ENCODE measurements at regions not wholly inside any gene's neighbourhood (a gene's known extent, or its start where the extent isn't known, plus 50 kb on each side); places are given as distances from the start of the nearest gene placed in this dataset.
"Not testable (repeated sequence)": the region's sequence is repeated elsewhere in the genome, so short reads cannot be mapped to it uniquely, and the experiment has no call there.

DNA sequence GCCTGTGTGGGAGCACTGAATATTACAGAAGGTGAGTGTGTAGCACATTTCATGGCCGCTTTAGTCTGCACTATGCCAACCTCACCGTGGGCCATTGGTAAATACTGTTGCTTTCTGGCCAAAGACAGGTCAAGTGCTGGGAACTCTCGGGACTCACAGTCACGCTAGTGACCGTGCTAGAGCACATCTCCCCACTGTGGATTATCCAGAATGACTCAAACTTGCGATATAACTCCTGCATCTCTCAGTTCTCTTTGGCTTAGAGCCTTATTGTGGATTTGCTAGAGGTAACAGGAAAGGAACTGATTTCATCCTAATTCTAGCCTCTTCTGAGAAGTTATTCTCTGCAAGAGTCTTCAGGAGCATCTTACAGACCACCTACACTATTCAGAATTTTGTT is 86.5 kb downstream of the DAD1 start:
- no peaks in the 10 kb centered on the region for H3K27me3 ChIP-seq (ENCODE audit: control insufficient read depth, insufficient read depth, low read length)
- H3K9me3 ChIP-seq (ENCODE audit: control insufficient read depth, low read depth, low read length): no peaks in the 10 kb centered on the region
- no peak overlapping the region for H3K4me3 ChIP-seq (ENCODE audit: low read length)
- H3K4me1 ChIP-seq (ENCODE audit: control insufficient read depth, low read depth, low read length): no peaks in the 10 kb centered on the region
- no peak overlapping the region for H3K9ac ChIP-seq (ENCODE audit: low read length)
- H3K27ac ChIP-seq (ENCODE audit: low read length): no peak overlapping the region
- no peaks in the 10 kb centered on the region for H3K36me3 ChIP-seq (ENCODE audit: control insufficient read depth, low read depth, low read length)

DNA sequence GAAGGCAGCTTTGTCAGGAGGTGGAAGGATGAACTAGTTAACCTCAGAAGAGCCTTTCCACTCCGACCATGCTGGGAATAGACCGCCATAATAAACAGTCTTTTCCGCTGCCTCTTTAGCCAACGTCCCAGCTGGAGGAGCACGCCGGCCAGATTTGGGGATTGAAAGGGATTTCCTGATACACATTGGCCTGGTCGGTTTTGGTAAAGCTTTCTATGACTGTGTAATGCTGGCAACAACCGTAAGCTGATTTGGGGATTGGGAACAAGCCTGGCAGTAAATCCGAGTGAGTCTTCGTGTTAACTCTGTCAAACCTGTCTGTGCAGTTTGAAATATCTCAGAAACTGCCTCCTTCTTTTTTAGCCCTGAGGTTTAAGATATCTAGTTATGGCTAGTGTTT is 87.0 kb downstream of the DAD1 start:
- Histone ChIP-seq H3K27ac (ENCODE audit: low read length) (no peak overlapping the region), H3K4me1 (ENCODE audit: control insufficient read depth, low read depth, low read length) (no peaks in the 10 kb centered on the region), H3K9ac (ENCODE audit: low read length) (no peak overlapping the region), H3K27me3 (ENCODE audit: control insufficient read depth, insufficient read depth, low read length) (no peaks in the 10 kb centered on the region), H3K36me3 (ENCODE audit: control insufficient read depth, low read depth, low read length) (no peaks in the 10 kb centered on the region), H3K9me3 (ENCODE audit: control insufficient read depth, low read depth, low read length) (no peaks in the 10 kb centered on the region), H3K4me3 (ENCODE audit: low read length) (no peak overlapping the region)

DNA sequence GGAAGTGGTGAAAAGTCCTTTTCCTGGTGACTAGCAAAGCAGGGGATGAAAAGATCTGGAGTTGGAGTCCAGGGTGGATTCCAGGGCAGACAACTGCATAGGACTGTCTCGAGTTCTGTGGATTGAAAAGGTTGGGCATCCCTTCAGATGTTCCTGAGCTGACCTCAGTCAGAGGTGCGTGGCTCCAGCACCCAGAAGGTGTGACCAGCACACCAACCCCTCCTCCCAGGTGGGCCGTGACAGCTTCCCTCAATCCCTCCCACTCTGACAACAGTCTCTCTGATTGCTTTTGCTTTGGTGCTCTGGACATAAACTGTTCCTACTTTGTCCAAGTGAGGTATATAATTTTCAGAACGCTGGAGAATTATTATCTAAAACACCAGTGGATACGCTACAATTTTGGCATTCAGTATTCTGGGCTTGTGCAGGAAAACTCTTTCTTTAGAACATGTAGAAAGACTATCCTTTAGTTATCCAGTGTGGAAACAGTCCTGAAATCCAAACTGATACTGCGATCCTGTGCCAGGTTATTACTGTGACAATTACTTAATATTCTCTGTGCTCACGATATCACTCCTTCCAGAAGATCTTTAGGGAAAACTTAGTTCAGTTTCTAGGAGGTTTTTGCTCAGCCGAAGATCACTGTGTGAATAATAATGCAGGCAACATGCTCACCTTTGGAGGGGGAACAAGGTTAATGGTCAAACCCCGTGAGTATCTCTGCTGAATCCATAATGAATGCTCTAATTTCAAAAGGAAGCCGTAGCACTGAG is 87.9 kb downstream of the DAD1 start:
- Histone ChIP-seq H3K9ac (ENCODE audit: low read length) (no peak overlapping the region), H3K27me3 (ENCODE audit: control insufficient read depth, insufficient read depth, low read length) (no peaks in the 10 kb centered on the region), H3K4me1 (ENCODE audit: control insufficient read depth, low read depth, low read length) (no peaks in the 10 kb centered on the region), H3K36me3 (ENCODE audit: control insufficient read depth, low read depth, low read length) (no peaks in the 10 kb centered on the region), H3K4me3 (ENCODE audit: low read length) (no peak overlapping the region), H3K27ac (ENCODE audit: low read length) (no peak overlapping the region), H3K9me3 (ENCODE audit: control insufficient read depth, low read depth, low read length) (no peaks in the 10 kb centered on the region)

DNA sequence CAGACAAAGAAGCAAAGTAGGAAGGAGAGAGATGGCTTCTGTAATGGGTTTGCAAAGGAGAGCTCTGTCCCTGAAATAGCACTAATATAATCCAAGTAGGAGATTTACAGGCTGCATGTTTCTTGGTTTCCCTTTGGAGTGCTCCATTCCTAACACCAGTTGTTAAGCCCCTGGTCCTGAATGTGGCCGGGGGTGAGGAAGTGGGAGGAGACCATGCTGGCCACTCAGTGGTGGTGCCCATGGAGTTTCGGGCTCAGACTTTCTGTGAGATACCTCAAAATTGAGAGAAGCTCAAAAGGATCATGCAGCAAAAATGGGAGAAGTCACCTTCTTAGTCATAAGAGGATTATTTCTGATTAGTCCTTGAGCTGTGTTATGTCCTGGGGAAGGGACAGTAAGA is 88.5 kb downstream of the DAD1 start:
- no peak overlapping the region for H3K4me3 ChIP-seq (ENCODE audit: low read length)
- no peaks in the 10 kb centered on the region for H3K9me3 ChIP-seq (ENCODE audit: control insufficient read depth, low read depth, low read length)
- H3K4me1 ChIP-seq (ENCODE audit: control insufficient read depth, low read depth, low read length): peaks cover 4% of the 10 kb centered on the region
- H3K27ac ChIP-seq (ENCODE audit: low read length): no peak overlapping the region
- H3K36me3 ChIP-seq (ENCODE audit: control insufficient read depth, low read depth, low read length): no peaks in the 10 kb centered on the region
- no peak overlapping the region for H3K9ac ChIP-seq (ENCODE audit: low read length)
- no peaks in the 10 kb centered on the region for H3K27me3 ChIP-seq (ENCODE audit: control insufficient read depth, insufficient read depth, low read length)

DNA sequence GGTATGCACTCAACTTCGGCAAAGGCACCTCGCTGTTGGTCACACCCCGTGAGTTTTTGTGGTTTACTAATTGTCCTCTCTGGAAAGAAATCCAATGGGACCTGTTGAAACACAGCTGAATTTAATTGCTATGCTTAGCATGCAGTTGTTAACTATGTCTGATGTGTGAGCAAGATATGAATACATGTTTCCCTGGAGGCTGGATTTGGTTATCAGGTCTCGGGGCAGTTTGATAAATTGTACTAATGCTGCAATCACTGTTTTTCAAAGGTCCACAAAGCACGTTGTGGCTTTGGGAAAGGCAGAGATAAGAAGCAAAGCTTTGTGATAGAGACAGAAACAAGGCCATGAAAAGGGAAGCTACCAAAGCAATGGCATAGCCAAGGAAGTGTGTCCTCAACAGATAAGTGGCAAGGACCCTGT is 91.3 kb downstream of the DAD1 start:
- H3K27me3 ChIP-seq (ENCODE audit: control insufficient read depth, insufficient read depth, low read length): no peaks in the 10 kb centered on the region
- H3K27ac ChIP-seq (ENCODE audit: low read length): no peak overlapping the region
- H3K9me3 ChIP-seq (ENCODE audit: control insufficient read depth, low read depth, low read length): no peaks in the 10 kb centered on the region
- no peak overlapping the region for H3K4me3 ChIP-seq (ENCODE audit: low read length)
- H3K9ac ChIP-seq (ENCODE audit: low read length): no peak overlapping the region
- H3K36me3 ChIP-seq (ENCODE audit: control insufficient read depth, low read depth, low read length): no peaks in the 10 kb centered on the region
- peaks cover 4% of the 10 kb centered on the region for H3K4me1 ChIP-seq (ENCODE audit: control insufficient read depth, low read depth, low read length)

DNA sequence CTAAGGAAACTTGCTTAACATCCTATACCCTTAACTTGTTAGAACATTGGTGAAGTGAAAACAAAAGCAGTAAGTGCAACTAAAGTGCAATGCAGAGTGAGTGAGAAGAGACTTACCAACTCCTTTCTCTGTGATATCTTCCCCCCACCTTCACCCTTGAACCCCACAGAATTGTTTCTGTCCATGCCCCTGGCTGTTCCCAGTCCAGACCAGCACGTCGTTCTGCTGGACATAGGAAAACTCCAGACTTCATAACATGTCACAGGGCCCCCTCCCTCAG is 91.9 kb downstream of the DAD1 start:
- H3K27ac ChIP-seq (ENCODE audit: low read length): no peak overlapping the region
- H3K9ac ChIP-seq (ENCODE audit: low read length): no peak overlapping the region
- no peak overlapping the region for H3K4me3 ChIP-seq (ENCODE audit: low read length)
- no peaks in the 10 kb centered on the region for H3K27me3 ChIP-seq (ENCODE audit: control insufficient read depth, insufficient read depth, low read length)
- no peaks in the 10 kb centered on the region for H3K9me3 ChIP-seq (ENCODE audit: control insufficient read depth, low read depth, low read length)
- no peaks in the 10 kb centered on the region for H3K36me3 ChIP-seq (ENCODE audit: control insufficient read depth, low read depth, low read length)
- H3K4me1 ChIP-seq (ENCODE audit: control insufficient read depth, low read depth, low read length): peaks cover 8% of the 10 kb centered on the region

DNA sequence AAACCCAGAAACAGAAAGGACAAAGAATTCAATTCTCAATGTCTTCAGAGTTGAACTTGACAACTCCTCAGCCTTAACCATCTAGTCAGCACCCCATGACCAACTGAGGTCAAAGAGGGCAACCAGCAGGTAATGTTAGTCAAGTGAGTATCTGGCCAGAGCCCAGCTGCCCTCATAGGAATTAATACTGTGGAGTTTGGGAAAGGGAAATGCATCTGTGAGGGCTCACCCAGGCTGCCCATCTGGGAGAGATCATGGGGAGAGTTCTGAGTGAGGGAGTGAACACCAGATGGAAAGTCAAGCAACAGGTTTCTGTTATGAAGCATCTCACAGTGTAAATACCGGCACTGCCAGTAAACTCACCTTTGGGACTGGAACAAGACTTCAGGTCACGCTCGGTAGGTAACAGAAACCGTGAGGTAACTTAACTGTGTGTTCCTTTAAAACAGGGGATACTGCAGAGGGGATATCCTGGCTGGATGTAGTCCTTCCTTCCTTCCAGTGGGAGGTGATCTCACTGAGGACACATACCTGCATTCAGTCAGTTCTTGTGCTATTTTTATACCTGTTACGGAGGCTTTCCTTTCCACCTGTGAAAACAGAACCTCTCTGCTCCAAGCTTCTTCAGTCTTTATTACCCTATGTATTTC is 94.4 kb downstream of the DAD1 start:
- Histone ChIP-seq H3K4me3 (ENCODE audit: low read length) (no peak overlapping the region), H3K4me1 (ENCODE audit: control insufficient read depth, low read depth, low read length) (peaks cover 9% of the 10 kb centered on the region), H3K27me3 (ENCODE audit: control insufficient read depth, insufficient read depth, low read length) (no peaks in the 10 kb centered on the region), H3K9me3 (ENCODE audit: control insufficient read depth, low read depth, low read length) (no peaks in the 10 kb centered on the region), H3K9ac (ENCODE audit: low read length) (no peak overlapping the region), H3K27ac (ENCODE audit: low read length) (no peak overlapping the region), H3K36me3 (ENCODE audit: control insufficient read depth, low read depth, low read length) (no peaks in the 10 kb centered on the region)

DNA sequence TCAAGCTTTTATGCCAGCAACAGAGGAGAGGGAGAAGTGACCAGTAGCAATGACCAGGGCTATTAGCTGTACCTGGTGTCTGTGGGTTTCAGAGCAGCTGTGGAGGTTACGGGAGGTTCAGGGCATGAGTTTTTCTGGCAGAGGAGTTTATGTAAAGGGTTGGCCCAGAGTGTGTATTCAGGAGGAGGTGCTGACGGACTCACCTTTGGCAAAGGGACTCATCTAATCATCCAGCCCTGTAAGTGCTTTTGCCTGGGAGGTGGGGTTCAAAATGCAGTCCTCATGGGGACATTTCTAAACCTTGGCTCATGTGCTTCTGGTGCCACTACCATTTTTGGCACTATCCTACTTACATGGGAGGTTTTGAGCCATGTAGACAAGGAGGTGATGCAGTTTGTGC is 95.3 kb downstream of the DAD1 start:
- H3K27me3 ChIP-seq (ENCODE audit: control insufficient read depth, insufficient read depth, low read length): no peaks in the 10 kb centered on the region
- H3K4me1 ChIP-seq (ENCODE audit: control insufficient read depth, low read depth, low read length): peaks cover 9% of the 10 kb centered on the region
- no peaks in the 10 kb centered on the region for H3K9me3 ChIP-seq (ENCODE audit: control insufficient read depth, low read depth, low read length)
- no peak overlapping the region for H3K4me3 ChIP-seq (ENCODE audit: low read length)
- no peak overlapping the region for H3K9ac ChIP-seq (ENCODE audit: low read length)
- H3K27ac ChIP-seq (ENCODE audit: low read length): no peak overlapping the region
- no peaks in the 10 kb centered on the region for H3K36me3 ChIP-seq (ENCODE audit: control insufficient read depth, low read depth, low read length)

DNA sequence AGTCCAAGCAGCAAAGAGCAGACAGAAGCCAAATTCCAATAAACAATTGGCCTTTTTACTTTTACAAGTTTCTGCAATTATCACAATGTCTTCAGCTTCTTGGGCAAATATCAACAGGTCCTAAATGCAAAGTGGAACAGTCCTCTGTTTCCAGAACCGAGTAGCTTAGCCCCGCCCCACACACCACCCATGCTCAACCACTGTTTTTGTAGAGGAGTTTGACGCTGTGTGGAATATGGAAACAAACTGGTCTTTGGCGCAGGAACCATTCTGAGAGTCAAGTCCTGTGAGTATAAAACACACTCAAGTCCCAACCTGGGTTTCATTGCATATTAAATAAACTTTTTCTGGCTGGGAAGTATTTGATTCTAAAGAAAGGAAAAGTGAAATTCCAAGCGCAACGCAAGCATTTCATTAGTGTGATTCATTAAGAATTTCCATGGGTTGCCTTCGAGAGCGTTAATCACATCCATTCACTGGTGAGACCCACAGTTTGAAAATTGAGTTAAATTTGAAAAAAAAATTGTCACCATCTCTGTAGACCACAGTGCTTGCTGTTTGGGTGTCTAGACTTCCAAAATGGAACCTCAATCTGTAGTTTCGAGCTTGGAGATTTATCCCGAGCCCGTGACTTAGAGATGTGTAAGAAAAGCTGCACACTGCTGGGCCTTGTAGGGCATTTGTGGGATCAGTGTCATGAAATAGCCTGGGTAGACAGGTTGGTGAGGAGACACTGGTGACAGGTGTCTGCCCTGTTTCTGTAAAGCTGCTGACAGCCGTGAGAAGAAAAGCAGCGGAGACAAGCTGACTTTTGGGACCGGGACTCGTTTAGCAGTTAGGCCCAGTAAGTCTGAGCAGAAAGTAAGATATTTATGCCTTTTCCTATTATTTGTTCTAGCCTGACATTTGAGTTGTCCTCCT is 96.1 kb downstream of the DAD1 start:
- no peak overlapping the region for H3K4me3 ChIP-seq (ENCODE audit: low read length)

DNA sequence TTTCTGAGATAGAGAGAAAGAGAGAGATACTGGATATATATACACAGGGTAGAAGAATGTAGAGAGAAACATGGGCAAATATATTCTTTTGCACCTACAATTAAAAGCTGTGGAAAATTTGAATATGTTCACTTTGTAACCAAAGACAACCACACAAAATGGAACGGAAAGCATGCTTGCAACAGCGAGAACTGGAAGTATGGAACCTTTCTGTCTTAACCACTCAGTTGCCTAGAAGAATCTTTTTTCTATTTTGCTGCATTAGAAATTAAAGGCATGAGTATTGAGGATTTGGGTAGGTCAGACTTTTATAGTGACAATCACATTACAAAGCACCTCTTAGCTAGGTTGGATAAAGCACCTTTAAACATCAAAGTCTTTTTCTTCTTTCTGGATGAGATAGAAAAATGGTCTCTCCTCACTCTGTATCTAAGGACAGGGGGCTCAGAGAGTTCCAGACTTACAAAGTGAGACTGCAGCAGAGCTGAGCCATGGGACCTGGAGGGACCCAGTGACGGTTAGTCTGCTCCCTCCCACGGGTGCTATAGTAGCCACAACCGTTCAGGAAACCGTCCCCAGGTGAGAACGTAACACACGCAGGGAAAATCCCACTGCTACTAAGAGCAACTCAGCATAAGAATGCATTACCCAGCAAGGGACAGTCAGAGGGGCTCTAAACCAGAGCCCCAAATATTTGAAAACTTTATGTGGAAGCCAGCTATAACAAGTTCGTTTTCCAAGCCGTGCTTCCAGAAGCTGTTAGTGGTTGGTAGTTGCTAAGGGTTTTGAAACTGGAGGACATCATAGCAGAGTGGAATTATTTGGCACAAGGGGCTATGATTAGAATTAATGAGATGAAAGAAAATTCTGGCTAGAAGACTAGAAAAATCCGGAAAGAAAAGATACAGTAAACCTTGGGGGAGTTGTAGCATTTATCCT is 97.1 kb downstream of the DAD1 start:
- H3K9ac ChIP-seq (ENCODE audit: low read length): no peak overlapping the region
- no peaks in the 10 kb centered on the region for H3K27me3 ChIP-seq (ENCODE audit: control insufficient read depth, insufficient read depth, low read length)
- no peaks in the 10 kb centered on the region for H3K9me3 ChIP-seq (ENCODE audit: control insufficient read depth, low read depth, low read length)
- no peak overlapping the region for H3K4me3 ChIP-seq (ENCODE audit: low read length)
- H3K4me1 ChIP-seq (ENCODE audit: control insufficient read depth, low read depth, low read length): peaks cover 9% of the 10 kb centered on the region
- H3K27ac ChIP-seq (ENCODE audit: low read length): no peak overlapping the region
- no peaks in the 10 kb centered on the region for H3K36me3 ChIP-seq (ENCODE audit: control insufficient read depth, low read depth, low read length)

More for the DNA sequence above, 96.1 kb downstream of the DAD1 start:
- no peaks in the 10 kb centered on the region for H3K36me3 ChIP-seq (ENCODE audit: control insufficient read depth, low read depth, low read length)
- H3K9ac ChIP-seq (ENCODE audit: low read length): no peak overlapping the region
- H3K27ac ChIP-seq (ENCODE audit: low read length): no peak overlapping the region
- H3K4me1 ChIP-seq (ENCODE audit: control insufficient read depth, low read depth, low read length): peaks cover 9% of the 10 kb centered on the region
- no peaks in the 10 kb centered on the region for H3K9me3 ChIP-seq (ENCODE audit: control insufficient read depth, low read depth, low read length)
- H3K27me3 ChIP-seq (ENCODE audit: control insufficient read depth, insufficient read depth, low read length): no peaks in the 10 kb centered on the region

DNA sequence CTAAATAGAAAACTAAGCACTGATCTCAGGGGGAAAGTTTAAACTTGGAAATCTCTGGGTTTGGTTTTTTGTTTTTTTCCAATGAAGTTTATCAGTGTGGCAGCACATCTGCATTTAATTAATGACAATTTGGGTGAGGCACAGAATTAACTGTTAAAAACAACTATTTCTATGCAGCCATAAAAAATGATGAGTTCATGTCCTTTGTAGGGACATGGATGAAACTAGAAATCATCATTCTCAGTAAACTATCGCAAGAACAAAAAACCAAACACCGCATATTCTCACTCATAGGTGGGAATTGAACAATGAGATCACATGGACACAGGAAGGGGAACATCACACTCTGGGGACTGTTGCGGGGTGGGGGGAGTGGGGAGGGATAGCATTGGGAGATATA is 98.0 kb downstream of the DAD1 start:
- not testable (repeated sequence) for H3K4me1 ChIP-seq (ENCODE audit: control insufficient read depth, low read depth, low read length); H3K4me3 ChIP-seq (ENCODE audit: low read length); H3K36me3 ChIP-seq (ENCODE audit: control insufficient read depth, low read depth, low read length); H3K9me3 ChIP-seq (ENCODE audit: control insufficient read depth, low read depth, low read length); H3K27me3 ChIP-seq (ENCODE audit: control insufficient read depth, insufficient read depth, low read length); H3K9ac ChIP-seq (ENCODE audit: low read length); H3K27ac ChIP-seq (ENCODE audit: low read length)

All from iPS-18a (cell line).